Coronary artery (tissue), 2 donors: ENCODE measurements at regions not wholly inside any gene's neighbourhood (a gene's known extent, or its start where the extent isn't known, plus 50 kb on each side); places are given as distances from the start of the nearest gene placed in this dataset.

ENCODE experiments used
- DNase-seq: peaks from one replicate; pipeline ENCODE4 v3.0.0-alpha.2; 2017; ENCODE audit warnings: low spot score
- H3K27ac ChIP-seq, 2 donors: fragments of 200-600 bp; sonication (generic); one replicate each; pipeline ENCODE4 v1.5.1; 2016 to 2019
- H3K4me3 ChIP-seq: fragments of 200-600 bp; sonication (generic); 2 replicates; pipeline ENCODE4 v1.5.1; 2016; ENCODE audit warnings: mild to moderate bottlenecking, moderate library complexity
- CTCF ChIP-seq: fragments of 200-600 bp; sonication (generic); IDR thresholded peaks from one replicate; pipeline ENCODE4 v1.5.1; 2019; ENCODE audit warnings: antibody characterized with exemption

GRCh38 chr9:84486663-84487062 lies 146.1 kb upstream of the SLC28A3 start:
- Histone ChIP-seq H3K27ac (no peak overlapping the region), H3K4me3 (no peak overlapping the region)
- TF ChIP-seq CTCF, result no peak
- no peak for DNase-seq

GRCh38 chr9:84490206-84490841 lies 149.8 kb upstream of the SLC28A3 start:
- no peak for DNase-seq
- H3K4me3 ChIP-seq, result no peak overlapping the region
- H3K27ac ChIP-seq, result no peak overlapping the region
- TF ChIP-seq CTCF, result no peak

- DNase-seq, result no peak
- Histone ChIP-seq H3K4me3 (no peak overlapping the region), H3K27ac (no peak overlapping the region)
- no peak for TF ChIP-seq CTCF
Observed at GRCh38 chr9:84490842-84491325, 150.3 kb upstream of the SLC28A3 start.

- TF ChIP-seq CTCF, result no peak
Observed at GRCh38 chr9:84492366-84493159, 152.0 kb upstream of the SLC28A3 start.

GRCh38 chr9:84493284-84493947 lies 152.9 kb upstream of the SLC28A3 start:
- DNase-seq, result no peak
- Histone ChIP-seq H3K27ac (no peak overlapping the region), H3K4me3 (no peak overlapping the region)
- no peak for TF ChIP-seq CTCF

More at GRCh38 chr9:84492366-84493159, 152.0 kb upstream of the SLC28A3 start:
- Histone ChIP-seq H3K4me3 (no peak overlapping the region), H3K27ac (no peak overlapping the region)
- DNase-seq, result no peak

- Histone ChIP-seq H3K27ac (no peak overlapping the region), H3K4me3 (no peak overlapping the region)
- no peak for DNase-seq
- no peak for TF ChIP-seq CTCF
Observed at GRCh38 chr9:84499969-84500582, 159.5 kb upstream of the SLC28A3 start.
